H1 (cell line): ENCODE measurements at regions not wholly inside any gene's neighbourhood (a gene's known extent, or its start where the extent isn't known, plus 50 kb on each side); places are given as distances from the start of the nearest gene placed in this dataset.

Experiments used
- CTCF ChIP-seq, 3 experiments: IDR thresholded peaks; 1 replicate in 2 of 3; 2 replicates in 1 of 3; pipeline versions ENCODE4 v1.5.1 to v1.6.1; 2011; ENCODE audit warnings: low read length in 3 of 3, mild to moderate bottlenecking in 3 of 3, inconsistent platforms in 2 of 3, low read depth in 1 of 3, moderate library complexity in 1 of 3; ENCODE audit not compliant: insufficient read depth in 1 of 3; ENCODE audit errors: control extremely low read depth in 1 of 3
- EZH2 ChIP-seq: fragments of 200-600 bp; sonication (generic); IDR thresholded peaks from 2 replicates; pipeline ENCODE4 v1.7.1; 2012; ENCODE audit warnings: low read depth, mild to moderate bottlenecking, moderate library complexity, low read length, inconsistent platforms; ENCODE audit not compliant: severe bottlenecking

- TF ChIP-seq EZH2 (no peak), CTCF (IDR thresholded peaks at IDR 0.05; ENCODE audit: control extremely low read depth in 1 of 3, insufficient read depth in 1 of 3, low read depth in 1 of 3, low read length in 3 of 3) (no peak)
Measured at GRCh38 chr9:75615284-75615683, 275.2 kb upstream of the PCSK5 start.
